SK-N-SH (cell line): ENCODE measurements at regions not wholly inside any gene's neighbourhood (a gene's known extent, or its start where the extent isn't known, plus 50 kb on each side); places are given as distances from the start of the nearest gene placed in this dataset.
"Not testable (repeated sequence)": the region's sequence is repeated elsewhere in the genome, so short reads cannot be mapped to it uniquely, and the experiment has no call there.

ENCODE experiments used
- CTCF ChIA-PET: fragments of 300-600, 350-600 bp; formaldehyde crosslinking; extraction: SDS; loops from one replicate; lab custom pipeline; 2021; lab: Yijun Ruan, JAX
- POLR2A ChIA-PET: fragments of 350-600 bp; sonication (Branson Sonifier 250); formaldehyde crosslinking; extraction: SDS; loops from one replicate; lab custom pipeline; 2020; ENCODE audit warnings: antibody characterized with exemption, inconsistent platforms; lab: Yijun Ruan, JAX
- DNase-seq: peaks from one replicate; pipeline ENCODE4 v3.0.0; 2012
- H2AFZ ChIP-seq: fragments of 200-600 bp; sonication (generic); 2 replicates; pipeline ENCODE4 v1.8.1; 2016; ENCODE audit warnings: antibody characterized with exemption, mild to moderate bottlenecking, low read depth
- H3F3A ChIP-seq: fragments of 200-600 bp; sonication (generic); replicated peaks from 2 replicates; pipeline ENCODE3; 2016; ENCODE audit warnings: antibody characterized with exemption, mild to moderate bottlenecking; ENCODE audit not compliant: insufficient read depth
- H3K27ac ChIP-seq, 2 experiments: fragments of 200-500 bp in 1 of 2; fragments of 200-600 bp in 1 of 2; sonication (Bioruptor generic) in 1 of 2; sonication (generic), shearing (Covaris generic) in 1 of 2; 2 replicates each; pipeline versions ENCODE4 v1.5.1 to v1.6.1; 2014 to 2016; ENCODE audit warnings: low read depth in 2 of 2, inconsistent platforms in 1 of 2, low read length in 1 of 2, mild to moderate bottlenecking in 1 of 2, mixed read lengths in 1 of 2
- H3K27me3 ChIP-seq: fragments of 200-600 bp; sonication (generic), shearing (Covaris generic); 2 replicates; pipeline ENCODE4 v1.6.1; 2016; ENCODE audit warnings: mixed run types; ENCODE audit not compliant: insufficient read depth
- H3K36me3 ChIP-seq, 2 experiments: fragments of 200-500 bp in 1 of 2; fragments of 200-600 bp in 1 of 2; sonication (Bioruptor generic) in 1 of 2; sonication (generic) in 1 of 2; replicated peaks in 1 of 2; 2 replicates each; pipeline versions ENCODE3 to v1.5.1; 2014 to 2016; ENCODE audit warnings: low read length in 1 of 2, mild to moderate bottlenecking in 1 of 2; ENCODE audit not compliant: insufficient read depth in 2 of 2, control insufficient read depth in 1 of 2
- H3K4me1 ChIP-seq, 2 experiments: fragments of 200-500 bp in 1 of 2; fragments of 200-600 bp in 1 of 2; sonication (Bioruptor generic) in 1 of 2; sonication (generic), shearing (Covaris generic) in 1 of 2; 2 replicates each; pipeline versions ENCODE4 v1.5.1 to v1.6.1; 2014 to 2016; ENCODE audit warnings: low read depth in 1 of 2, low read length in 1 of 2, mixed run types in 1 of 2; ENCODE audit not compliant: insufficient read depth in 2 of 2, control insufficient read depth in 1 of 2
- H3K4me2 ChIP-seq: fragments of 200-600 bp; sonication (generic), shearing (Covaris generic); 2 replicates; pipeline ENCODE4 v1.6.1; 2017; ENCODE audit warnings: mixed run types
- H3K4me3 ChIP-seq, 2 experiments: fragments of 200-500 bp in 1 of 2; fragments of 200-600 bp in 1 of 2; sonication (Bioruptor generic) in 1 of 2; sonication (generic), shearing (Covaris generic) in 1 of 2; 2 replicates each; pipeline versions ENCODE4 v1.5.1 to v1.8.1; 2014 to 2016; ENCODE audit warnings: low read depth in 2 of 2, inconsistent platforms in 1 of 2, low read length in 1 of 2, mild to moderate bottlenecking in 1 of 2, mixed read lengths in 1 of 2, moderate library complexity in 1 of 2
- H3K79me2 ChIP-seq: fragments of 200-600 bp; sonication (generic); 2 replicates; pipeline ENCODE4 v1.8.1; 2017; ENCODE audit warnings: mild to moderate bottlenecking; ENCODE audit not compliant: insufficient read depth
- H3K9ac ChIP-seq: fragments of 200-600 bp; sonication (generic); 2 replicates; pipeline ENCODE4 v1.6.1; 2017; ENCODE audit warnings: mixed run types
- H3K9me2 ChIP-seq: fragments of 200-600 bp; sonication (generic); 2 replicates; pipeline ENCODE4 v1.6.1; 2017; ENCODE audit warnings: mixed run types
- H3K9me3 ChIP-seq: fragments of 200-600 bp; sonication (generic); 2 replicates; pipeline ENCODE4 v1.6.1; 2017; ENCODE audit warnings: mixed run types, mild to moderate bottlenecking, moderate library complexity
- H4K20me1 ChIP-seq: fragments of 200-600 bp; sonication (generic); 2 replicates; pipeline ENCODE4 v1.6.1; 2017; ENCODE audit warnings: mild to moderate bottlenecking, mixed run types; ENCODE audit not compliant: insufficient read depth
- CHD2 ChIP-seq: fragments of 150-350 bp; IDR thresholded peaks from 2 replicates; pipeline ENCODE4 v1.6.1; 2018; ENCODE audit warnings: low read length; ENCODE audit not compliant: partially characterized antibody
- ELF1 ChIP-seq: IDR thresholded peaks from 2 replicates; pipeline ENCODE4 v1.4.0; 2012
- FOSL2 ChIP-seq: IDR thresholded peaks from 2 replicates; pipeline ENCODE4 v1.4.0; 2012; ENCODE audit warnings: low read depth, mild to moderate bottlenecking, moderate library complexity, borderline replicate concordance
- GATA2 ChIP-seq: sonication (generic); formaldehyde crosslinking; IDR thresholded peaks from 2 replicates; pipeline ENCODE4 v1.5.0; 2020; ENCODE audit warnings: mild to moderate bottlenecking, missing genetic modification reagents
- JUND ChIP-seq: IDR thresholded peaks from 2 replicates; pipeline ENCODE4 v1.4.0; 2012
- MAX ChIP-seq: IDR thresholded peaks from 2 replicates; pipeline ENCODE4 v1.4.0; 2012; ENCODE audit warnings: low read depth
- MXI1 ChIP-seq: IDR thresholded peaks from 2 replicates; pipeline ENCODE4 v1.6.1; 2012; ENCODE audit warnings: mild to moderate bottlenecking, low read depth, low read length, improper control_type of control experiment
- POLR2AphosphoS5 ChIP-seq: IDR thresholded peaks from 2 replicates; pipeline ENCODE4 v1.6.1; 2012; ENCODE audit warnings: low read depth, low read length
- RXRA ChIP-seq: IDR thresholded peaks from 2 replicates; pipeline ENCODE4 v1.4.0; 2012; ENCODE audit warnings: low read depth, mild to moderate bottlenecking, borderline replicate concordance
- WGBS: methylation state at CpG from one replicate; pipeline ENCODE4 v1.1.6; 2017; ENCODE audit warnings: low lambda C conversion rate; 5-methylcytosine and 5-hydroxymethylcytosine counted together
- TF ChIP-seq, protein P1 (sequence below): IDR thresholded peaks from 2 replicates; pipeline ENCODE4; 2012

DNA sequence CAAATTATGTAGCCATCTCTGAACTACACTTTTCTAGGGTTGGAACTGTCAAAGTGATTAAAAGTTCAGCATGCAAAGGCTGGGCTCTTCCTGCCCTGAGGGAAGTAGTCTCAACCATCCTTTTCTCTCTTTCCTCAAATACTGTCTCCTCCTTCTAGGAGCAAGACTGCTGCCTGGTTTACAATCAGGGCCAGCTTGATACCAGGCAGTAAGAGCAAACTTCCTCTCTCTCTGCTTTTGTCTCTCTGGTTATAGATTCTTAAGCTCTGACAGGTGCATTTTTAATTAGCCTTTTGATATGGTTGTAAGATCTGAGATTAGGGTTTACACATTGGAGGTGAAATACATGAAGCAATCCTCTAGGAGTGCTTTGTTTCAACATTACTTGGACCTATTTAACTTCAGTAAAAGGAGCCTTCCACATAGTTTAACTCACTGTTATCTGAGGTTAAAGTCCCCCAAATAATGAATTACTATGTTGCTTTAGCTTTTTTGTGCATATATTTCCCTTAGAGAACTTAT is 436.1 kb downstream of the SPATA31D1 start:
- no peaks in the 10 kb centered on the region for H3K79me2 ChIP-seq
- no peaks in the 10 kb centered on the region for H3F3A ChIP-seq
- H3K4me3 ChIP-seq, result no peak overlapping the region
- no peaks in the 10 kb centered on the region for H3K36me3 ChIP-seq
- no peaks in the 10 kb centered on the region for H3K27me3 ChIP-seq
- H4K20me1 ChIP-seq, result no peaks in the 10 kb centered on the region
- no peak for DNase-seq
- ChIA-PET CTCF (interaction anchor here (1.3 kb wide), 1 partner anchor 15 kb away, joined by 3 read pairs; no protein-coding TSS in a partner anchor), POLR2A (no interaction called here)
- no peaks in the 10 kb centered on the region for H3K4me1 ChIP-seq
- H3K9ac ChIP-seq, result no peak overlapping the region
- H3K27ac ChIP-seq, result no peak overlapping the region
- H3K4me2 ChIP-seq, result no peak overlapping the region
- TF ChIP-seq, protein P1, sequence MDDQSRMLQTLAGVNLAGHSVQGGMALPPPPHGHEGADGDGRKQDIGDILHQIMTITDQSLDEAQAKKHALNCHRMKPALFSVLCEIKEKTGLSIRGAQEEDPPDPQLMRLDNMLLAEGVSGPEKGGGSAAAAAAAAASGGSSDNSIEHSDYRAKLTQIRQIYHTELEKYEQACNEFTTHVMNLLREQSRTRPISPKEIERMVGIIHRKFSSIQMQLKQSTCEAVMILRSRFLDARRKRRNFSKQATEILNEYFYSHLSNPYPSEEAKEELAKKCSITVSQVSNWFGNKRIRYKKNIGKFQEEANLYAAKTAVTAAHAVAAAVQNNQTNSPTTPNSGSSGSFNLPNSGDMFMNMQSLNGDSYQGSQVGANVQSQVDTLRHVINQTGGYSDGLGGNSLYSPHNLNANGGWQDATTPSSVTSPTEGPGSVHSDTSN, result no peak
- TF ChIP-seq MAX (no peak), JUND (no peak), GATA2 (CRISPR knock-in tag) (no peak), ELF1 (no peak)
- H2AFZ ChIP-seq, result no peak overlapping the region
- H3K9me2 ChIP-seq, result 0 out of 2 replicates have a peak, but pooled peaks cover 1% of the 10 kb centered on the region
- no peaks in the 10 kb centered on the region for H3K9me3 ChIP-seq

- WGBS, result 0% methylated on average over 1 of the region's 18 CpGs
- Histone ChIP-seq H3F3A (no peaks in the 10 kb centered on the region), H3K9me2 (no peaks in the 10 kb centered on the region), H3K9me3 (no peaks in the 10 kb centered on the region), H3K9ac (no peak overlapping the region), H3K27me3 (no peaks in the 10 kb centered on the region), H2AFZ (no peak overlapping the region), H3K79me2 (no peaks in the 10 kb centered on the region), H3K4me3 (no peak overlapping the region), H3K27ac (no peak overlapping the region), H3K4me2 (no peak overlapping the region), H4K20me1 (no peaks in the 10 kb centered on the region), H3K36me3 (no peaks in the 10 kb centered on the region), H3K4me1 (no peaks in the 10 kb centered on the region)
- ChIA-PET POLR2A (no interaction called here), CTCF (no interaction called here)
- DNase-seq, result no peak
- TF ChIP-seq FOSL2, result no peak
- TF ChIP-seq MXI1, result no peak
- TF ChIP-seq GATA2 (CRISPR knock-in tag), result no peak
- no peak for TF ChIP-seq CHD2
- no peak for TF ChIP-seq RXRA
- TF ChIP-seq, protein P1, result no peak
- no peak for TF ChIP-seq POLR2AphosphoS5
These were observed 442.5 kb downstream of the SPATA31D1 start for GRCh38 chr9:82431121-82431520.

DNA sequence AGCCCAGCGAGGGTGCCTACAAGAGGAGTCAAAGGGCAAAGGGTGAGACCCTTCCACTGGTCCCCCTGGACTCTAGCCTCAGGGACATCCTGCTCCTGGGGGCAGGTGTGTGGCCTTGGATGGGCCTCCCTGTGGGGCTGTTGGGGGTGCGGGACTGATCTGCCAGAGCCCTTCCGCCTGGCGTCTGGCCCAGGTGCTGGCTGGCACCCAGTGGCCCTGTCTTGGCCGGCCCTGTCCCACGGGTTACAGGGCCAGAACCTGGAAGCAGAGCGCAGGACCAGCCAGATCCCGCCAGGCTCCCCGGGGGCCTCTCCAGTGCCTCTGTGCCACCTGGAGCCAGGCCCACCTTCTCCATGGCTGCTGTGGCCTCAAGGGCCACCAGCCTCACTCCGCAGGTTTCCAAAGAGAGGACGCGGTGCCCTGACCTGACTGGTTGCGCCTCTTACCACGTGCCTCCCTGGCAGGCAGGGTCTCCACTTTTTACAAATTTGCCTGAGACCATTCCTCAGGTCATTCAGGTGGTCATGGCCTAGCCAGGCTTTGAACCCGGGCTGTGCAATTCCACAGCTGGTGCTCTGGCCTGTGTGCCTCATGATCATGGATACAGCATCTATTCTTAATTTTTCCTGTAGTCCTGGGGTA is 444.8 kb downstream of the SPATA31D1 start:
- H3K4me1 ChIP-seq, H4K20me1 ChIP-seq, H3K79me2 ChIP-seq, POLR2A ChIA-PET, H3K9ac ChIP-seq, H3K9me2 ChIP-seq, H3K4me2 ChIP-seq, H3K27ac ChIP-seq, H3K36me3 ChIP-seq, H3F3A ChIP-seq, H3K27me3 ChIP-seq, DNase-seq, H3K9me3 ChIP-seq, H3K4me3 ChIP-seq, H2AFZ ChIP-seq, CTCF ChIA-PET: not testable (repeated sequence)
- WGBS, result 36% methylated on average over 3 of the region's 15 CpGs
